Panc1 (cell line): ENCODE measurements at regions not wholly inside any gene's neighbourhood (a gene's known extent, or its start where the extent isn't known, plus 50 kb on each side); places are given as distances from the start of the nearest gene placed in this dataset.

ENCODE experiments used
- ATAC-seq: fragments of 200-7000 bp; cut with Tn5 transposase; 2 replicates; pipeline ENCODE4 v1.9.1; 2020; ENCODE audit warnings: mild to moderate bottlenecking, moderate library complexity
- BruUV-seq: library from RNA; stranded (reverse); fragments of 400-500 nt; replicated peaks from 2 replicates; lab custom pipeline; 2021; lab: Mats Ljungman, UMichigan
- CTCF ChIA-PET: fragments of 300-600 bp; sonication (Branson Sonifier 250); formaldehyde crosslinking; loops from one replicate; lab custom pipeline; 2022; ENCODE audit warnings: antibody characterized with exemption; lab: Charles Lee
- POLR2A ChIA-PET: fragments of 300-600 bp; sonication (Branson Sonifier 250); formaldehyde crosslinking; loops from one replicate; lab custom pipeline; 2022; ENCODE audit warnings: antibody characterized with exemption; lab: Charles Lee
- DNase-seq: peaks from one replicate; pipeline ENCODE4 v3.0.0-alpha.2; 2010; ENCODE audit warnings: low read depth, low spot score
- H3K27ac ChIP-seq: 2 replicates; pipeline ENCODE4 v1.5.1; 2011; ENCODE audit warnings: mild to moderate bottlenecking, low read length, inconsistent platforms
- H3K27me3 ChIP-seq: fragments of 200-500 bp; sonication (Bioruptor generic); 2 replicates; pipeline ENCODE4 v1.6.0; 2014; ENCODE audit warnings: low read length, inconsistent platforms; ENCODE audit not compliant: control insufficient read depth, insufficient read depth
- H3K36me3 ChIP-seq: fragments of 200-500 bp; sonication (Bioruptor generic); 2 replicates; pipeline ENCODE4 v1.5.1; 2014; ENCODE audit warnings: inconsistent platforms, mild to moderate bottlenecking, low read length, moderate library complexity; ENCODE audit not compliant: control insufficient read depth, insufficient read depth
- H3K4me1 ChIP-seq: 2 replicates; pipeline ENCODE4 v1.5.1; 2011; ENCODE audit warnings: inconsistent platforms, mild to moderate bottlenecking, low read length, moderate library complexity; ENCODE audit not compliant: control insufficient read depth, insufficient read depth
- H3K4me3 ChIP-seq, 2 experiments: 2 replicates each; pipeline ENCODE4 v1.5.1; 2011 to 2012; ENCODE audit warnings: low read depth in 2 of 2, low read length in 2 of 2, mild to moderate bottlenecking in 2 of 2, inconsistent platforms in 1 of 2, moderate library complexity in 1 of 2
- H3K9me3 ChIP-seq: fragments of 200-500 bp; sonication (Bioruptor generic); 2 replicates; pipeline ENCODE4 v1.5.1; 2014; ENCODE audit warnings: low read depth, mild to moderate bottlenecking, inconsistent platforms, low read length, moderate library complexity; ENCODE audit not compliant: control insufficient read depth, insufficient read depth
- CTCF ChIP-seq: fragments of 450-650 bp; IDR thresholded peaks from 2 replicates; pipeline ENCODE4 v1.5.1; 2017; ENCODE audit warnings: mild to moderate bottlenecking
- POLR2AphosphoS5 ChIP-seq: IDR thresholded peaks from 2 replicates; pipeline ENCODE4 v1.6.1; 2012; ENCODE audit warnings: mild to moderate bottlenecking, low read depth, low read length, moderate library complexity
- REST ChIP-seq, 2 experiments: IDR thresholded peaks; 2 replicates each; pipeline ENCODE4 v1.6.1; 2011 to 2012; ENCODE audit warnings: low read depth in 2 of 2, control low read depth in 1 of 2, low read length in 1 of 2, mild to moderate bottlenecking in 1 of 2, moderate library complexity in 1 of 2; ENCODE audit not compliant: insufficient read depth in 1 of 2
- SIN3A ChIP-seq: IDR thresholded peaks from 2 replicates; pipeline ENCODE4 v1.6.1; 2012; ENCODE audit warnings: low read depth, mild to moderate bottlenecking, low read length, moderate library complexity, borderline replicate concordance; ENCODE audit not compliant: insufficient read depth
- TCF7L2 ChIP-seq: IDR thresholded peaks from 2 replicates; pipeline ENCODE4 v1.6.1; 2011; ENCODE audit warnings: mild to moderate bottlenecking, low read depth, low read length, inconsistent platforms
- in situ Hi-C: cut with HindIII; loops from 2 replicates; pipeline ENCODE4 v1.10.0; 2016; ENCODE audit warnings: low sequenced_read_pairs, low pct_unique_long_range_greater_than_20kb
- intact Hi-C: fragments of 100-400 bp; cut with micrococcal nuclease; formaldehyde crosslinking; loops from one replicate; pipeline ENCODE4 v1.10.0; 2022; ENCODE audit not compliant: unreplicated experiment

- no peak for TF ChIP-seq SIN3A
- H3K4me1 ChIP-seq, result no peaks in the 10 kb centered on the region
- no peak overlapping the region for H3K27ac ChIP-seq
- in situ Hi-C loops, result no loop called here
- intact Hi-C loops, result no loop called here
- no peaks in the 10 kb centered on the region for H3K36me3 ChIP-seq
- BruUV-seq, result no TSS peak
- DNase-seq (no peak), ATAC-seq (no peak)
- no peaks in the 10 kb centered on the region for H3K9me3 ChIP-seq
- no peak overlapping the region for H3K4me3 ChIP-seq
- no peaks in the 10 kb centered on the region for H3K27me3 ChIP-seq
- CTCF ChIA-PET, result no interaction called here
- POLR2A ChIA-PET, result no interaction called here
These were observed 1103.7 kb upstream of the EPHA6 start for GRCh38 chr3:95710684-95711083.

- H3K27me3 ChIP-seq, result no peaks in the 10 kb centered on the region
- POLR2A ChIA-PET, result no interaction called here
- BruUV-seq, result no TSS peak
- no peak for ATAC-seq
- CTCF ChIA-PET, result no interaction called here
- DNase-seq, result no peak
- H3K27ac ChIP-seq, result no peak overlapping the region
- H3K36me3 ChIP-seq, result no peaks in the 10 kb centered on the region
- intact Hi-C loops, result no loop called here
- H3K4me3 ChIP-seq, result no peak overlapping the region
- in situ Hi-C loops, result no loop called here
- no peak for TF ChIP-seq REST (IDR thresholded peaks at IDR 0.05; ENCODE audit: insufficient read depth in 1 of 2, low read depth in 2 of 2, low read length in 1 of 2)
- no peak for TF ChIP-seq CTCF
- TF ChIP-seq SIN3A, result no peak
- TF ChIP-seq TCF7L2, result no peak
- no peak for TF ChIP-seq POLR2AphosphoS5
- no peaks in the 10 kb centered on the region for H3K9me3 ChIP-seq
- no peaks in the 10 kb centered on the region for H3K4me1 ChIP-seq
These were observed 1102.6 kb upstream of the EPHA6 start for GRCh38 chr3:95711789-95712188.

GRCh38 chr3:95715128-95715527 is 1099.3 kb upstream of the EPHA6 start:
- no TSS peak for BruUV-seq
- no peak for ATAC-seq
- ChIA-PET CTCF (no interaction called here), POLR2A (no interaction called here)
- H3K4me3 ChIP-seq, result no peak overlapping the region
- H3K4me1 ChIP-seq, result no peaks in the 10 kb centered on the region
- H3K36me3 ChIP-seq, result no peaks in the 10 kb centered on the region
- in situ Hi-C loops, result no loop called here
- no peaks in the 10 kb centered on the region for H3K9me3 ChIP-seq
- intact Hi-C loops, result no loop called here
- no peak for TF ChIP-seq SIN3A
- no peak for TF ChIP-seq TCF7L2
- TF ChIP-seq CTCF, result no peak
- no peak for TF ChIP-seq REST (IDR thresholded peaks at IDR 0.05; ENCODE audit: insufficient read depth in 1 of 2, low read depth in 2 of 2, low read length in 1 of 2)
- no peak for TF ChIP-seq POLR2AphosphoS5
- DNase-seq, result no peak
- H3K27me3 ChIP-seq, result no peaks in the 10 kb centered on the region
- H3K27ac ChIP-seq, result no peak overlapping the region
